ENCODE measurements at regions not wholly inside any gene's neighbourhood (a gene's known extent, or its start where the extent isn't known, plus 50 kb on each side); places are given as distances from the start of the nearest gene placed in this dataset.

GRCh38 chr21:35716876-35717565, 343.3 kb downstream of the SETD4 start:
- no peak for TF ChIP-seq ZBTB7A (IDR thresholded peaks at IDR 0.05; ENCODE audit: low read depth)
- no peak for TF ChIP-seq CREB1 (IDR thresholded peaks at IDR 0.05; ENCODE audit: low read depth)
- no peak for TF ChIP-seq NFIC (IDR thresholded peaks at IDR 0.05)
- TF ChIP-seq MAX (IDR thresholded peaks at IDR 0.05) = no peak
- TF ChIP-seq CEBPB (IDR thresholded peaks at IDR 0.05) = no peak
- TF ChIP-seq REST (IDR thresholded peaks at IDR 0.05; ENCODE audit: low read depth) = no peak
- no peak for TF ChIP-seq EP300 (IDR thresholded peaks at IDR 0.05; ENCODE audit: borderline replicate concordance)
- TF ChIP-seq TEAD4 (IDR thresholded peaks at IDR 0.05) = no peak
- no peak for TF ChIP-seq YY1 (IDR thresholded peaks at IDR 0.05; ENCODE audit: low read depth)
- no peak for TF ChIP-seq TAF1 (IDR thresholded peaks at IDR 0.05; ENCODE audit: low read depth)
- no peak for TF ChIP-seq EGR1 (IDR thresholded peaks at IDR 0.05)
- no peak for TF ChIP-seq FOXM1 (IDR thresholded peaks at IDR 0.05; ENCODE audit: borderline replicate concordance, low read depth)
- TF ChIP-seq USF1 (IDR thresholded peaks at IDR 0.05) = no peak

- TF ChIP-seq REST (IDR thresholded peaks at IDR 0.05; ENCODE audit: low read depth) = no peak
- TF ChIP-seq TCF12 (IDR thresholded peaks at IDR 0.05; ENCODE audit: low read depth) = no peak
- no peak for TF ChIP-seq NFIC (IDR thresholded peaks at IDR 0.05)
- no peak for TF ChIP-seq CEBPB (IDR thresholded peaks at IDR 0.05)
- no peak for TF ChIP-seq FOXM1 (IDR thresholded peaks at IDR 0.05; ENCODE audit: borderline replicate concordance, low read depth)
- TF ChIP-seq EP300 (IDR thresholded peaks at IDR 0.05; ENCODE audit: borderline replicate concordance) = no peak
- no peak for TF ChIP-seq YY1 (IDR thresholded peaks at IDR 0.05; ENCODE audit: low read depth)
- TF ChIP-seq EGR1 (IDR thresholded peaks at IDR 0.05) = no peak
- no peak for TF ChIP-seq MAX (IDR thresholded peaks at IDR 0.05)
- no peak for TF ChIP-seq USF1 (IDR thresholded peaks at IDR 0.05)
- TF ChIP-seq CREB1 (IDR thresholded peaks at IDR 0.05; ENCODE audit: low read depth) = no peak
- TF ChIP-seq TAF1 (IDR thresholded peaks at IDR 0.05; ENCODE audit: low read depth) = no peak
- no peak for TF ChIP-seq TEAD4 (IDR thresholded peaks at IDR 0.05)
- TF ChIP-seq ZBTB7A (IDR thresholded peaks at IDR 0.05; ENCODE audit: low read depth) = no peak
- no peak for TF ChIP-seq RAD21 (IDR thresholded peaks at IDR 0.05; ENCODE audit: low read depth)
Observed at GRCh38 chr21:35713914-35714313, 346.4 kb downstream of the SETD4 start.

GRCh38 chr21:35711661-35712060, 348.7 kb downstream of the SETD4 start:
- TF ChIP-seq TEAD4 (IDR thresholded peaks at IDR 0.05) (no peak), USF1 (IDR thresholded peaks at IDR 0.05) (no peak), RAD21 (IDR thresholded peaks at IDR 0.05; ENCODE audit: low read depth) (no peak), FOXM1 (IDR thresholded peaks at IDR 0.05; ENCODE audit: borderline replicate concordance, low read depth) (no peak), YY1 (IDR thresholded peaks at IDR 0.05; ENCODE audit: low read depth) (no peak), MAX (IDR thresholded peaks at IDR 0.05) (no peak), TCF12 (IDR thresholded peaks at IDR 0.05; ENCODE audit: low read depth) (no peak), EP300 (IDR thresholded peaks at IDR 0.05; ENCODE audit: borderline replicate concordance) (no peak), TAF1 (IDR thresholded peaks at IDR 0.05; ENCODE audit: low read depth) (no peak)

- no peak for TF ChIP-seq ZBTB7A (IDR thresholded peaks at IDR 0.05; ENCODE audit: low read depth)
- TF ChIP-seq EGR1 (IDR thresholded peaks at IDR 0.05) = no peak
- no peak for TF ChIP-seq YY1 (IDR thresholded peaks at IDR 0.05; ENCODE audit: low read depth)
- no peak for TF ChIP-seq RAD21 (IDR thresholded peaks at IDR 0.05; ENCODE audit: low read depth)
- no peak for TF ChIP-seq CREB1 (IDR thresholded peaks at IDR 0.05; ENCODE audit: low read depth)
- TF ChIP-seq REST (IDR thresholded peaks at IDR 0.05; ENCODE audit: low read depth) = no peak
- no peak for TF ChIP-seq CEBPB (IDR thresholded peaks at IDR 0.05)
- no peak for TF ChIP-seq MAX (IDR thresholded peaks at IDR 0.05)
- no peak for TF ChIP-seq NFIC (IDR thresholded peaks at IDR 0.05)
- no peak for TF ChIP-seq TEAD4 (IDR thresholded peaks at IDR 0.05)
- TF ChIP-seq FOXM1 (IDR thresholded peaks at IDR 0.05; ENCODE audit: borderline replicate concordance, low read depth) = no peak
- no peak for TF ChIP-seq TAF1 (IDR thresholded peaks at IDR 0.05; ENCODE audit: low read depth)
- TF ChIP-seq USF1 (IDR thresholded peaks at IDR 0.05) = no peak
- no peak for TF ChIP-seq EP300 (IDR thresholded peaks at IDR 0.05; ENCODE audit: borderline replicate concordance)
- no peak for TF ChIP-seq TCF12 (IDR thresholded peaks at IDR 0.05; ENCODE audit: low read depth)
Observed at GRCh38 chr21:35711213-35711612, 349.1 kb downstream of the SETD4 start.

Data from Ishikawa (cell line).